Astrocyte (in vitro differentiated cells and primary cell): ENCODE measurements at regions not wholly inside any gene's neighbourhood (a gene's known extent, or its start where the extent isn't known, plus 50 kb on each side); places are given as distances from the start of the nearest gene placed in this dataset.

Experiments used
- DNase-seq: peaks from one replicate; pipeline ENCODE4 v3.0.0-alpha.2; 2010; ENCODE audit warnings: low read depth
- FAIRE-seq: peaks from 2 replicates; lab custom pipeline; 2011; peaks lifted over from hg19 to GRCh38; lab: Jason Lieb, UNC
- H2AFZ ChIP-seq: 2 replicates; pipeline ENCODE4 v1.6.0; 2012; ENCODE audit warnings: low read depth, low read length, inconsistent platforms
- H3K27ac ChIP-seq: 2 replicates; pipeline ENCODE4 v1.5.1; 2011; ENCODE audit warnings: low read depth, low read length, inconsistent platforms
- H3K27me3 ChIP-seq: 2 replicates; pipeline ENCODE4 v1.6.0; 2011; ENCODE audit warnings: low read length, inconsistent platforms; ENCODE audit not compliant: insufficient read depth
- H3K36me3 ChIP-seq: 2 replicates; pipeline ENCODE4 v1.5.1; 2011; ENCODE audit warnings: low read length, inconsistent platforms; ENCODE audit not compliant: insufficient read depth
- H3K4me1 ChIP-seq: 2 replicates; pipeline ENCODE4 v1.5.1; 2011; ENCODE audit warnings: low read length, inconsistent platforms; ENCODE audit not compliant: insufficient read depth
- H3K4me2 ChIP-seq: 2 replicates; pipeline ENCODE4 v1.6.0; 2012; ENCODE audit warnings: low read length, inconsistent platforms
- H3K4me3 ChIP-seq: 2 replicates; pipeline ENCODE4 v1.5.1; 2011; ENCODE audit warnings: low read depth, mild to moderate bottlenecking, low read length, inconsistent platforms; ENCODE audit not compliant: insufficient read depth
- H3K79me2 ChIP-seq: 2 replicates; pipeline ENCODE4 v1.6.0; 2012; ENCODE audit warnings: mild to moderate bottlenecking, low read length, inconsistent platforms; ENCODE audit not compliant: insufficient read depth
- H3K9ac ChIP-seq: 2 replicates; pipeline ENCODE4 v1.6.0; 2012; ENCODE audit warnings: mild to moderate bottlenecking, low read length, inconsistent platforms
- H3K9me3 ChIP-seq: 2 replicates; pipeline ENCODE4 v1.5.1; 2012; ENCODE audit warnings: low read depth, mild to moderate bottlenecking, low read length, inconsistent platforms; ENCODE audit not compliant: insufficient read depth
- H4K20me1 ChIP-seq: 2 replicates; pipeline ENCODE4 v1.6.0; 2012; ENCODE audit warnings: low read length, inconsistent platforms; ENCODE audit not compliant: insufficient read depth
- H3K27ac Mint-ChIP-seq: one replicate; pipeline ENCODE4 v1.8.0; 2021; ENCODE audit warnings: mild to moderate bottlenecking, mixed read lengths; ENCODE audit not compliant: unreplicated experiment
- H3K27me3 Mint-ChIP-seq: one replicate; pipeline ENCODE4 v1.8.0; 2021; ENCODE audit warnings: low read depth, mixed read lengths; ENCODE audit not compliant: unreplicated experiment
- H3K36me3 Mint-ChIP-seq: one replicate; pipeline ENCODE4 v1.8.0; 2021; ENCODE audit warnings: low read depth, mixed read lengths; ENCODE audit not compliant: unreplicated experiment
- H3K4me1 Mint-ChIP-seq: one replicate; pipeline ENCODE4 v1.8.0; 2021; ENCODE audit warnings: low read depth, mixed read lengths; ENCODE audit not compliant: unreplicated experiment
- H3K4me3 Mint-ChIP-seq: one replicate; pipeline ENCODE4 v1.8.0; 2021; ENCODE audit warnings: mild to moderate bottlenecking, moderate library complexity, mixed read lengths; ENCODE audit not compliant: unreplicated experiment
- H3K9me3 Mint-ChIP-seq: one replicate; pipeline ENCODE4 v1.8.0; 2021; ENCODE audit warnings: mild to moderate bottlenecking, mixed read lengths; ENCODE audit not compliant: unreplicated experiment
- CTCF ChIP-seq: IDR thresholded peaks from 2 replicates; pipeline ENCODE4 v1.5.1; 2011; ENCODE audit warnings: low read depth, mild to moderate bottlenecking, inconsistent platforms, low read length, moderate library complexity; ENCODE audit not compliant: insufficient read depth
- EZH2 ChIP-seq: IDR thresholded peaks from 2 replicates; pipeline ENCODE4 v1.6.1; 2012; ENCODE audit warnings: mild to moderate bottlenecking, low read length, inconsistent platforms; ENCODE audit not compliant: insufficient read depth

- H3K27me3 Mint-ChIP-seq: no peaks in the 10 kb centered on the region
- H3K36me3 Mint-ChIP-seq: no peaks in the 10 kb centered on the region
- no peaks in the 10 kb centered on the region for H3K4me1 ChIP-seq
- no peaks in the 10 kb centered on the region for H3K79me2 ChIP-seq
- H3K27me3 ChIP-seq: no peaks in the 10 kb centered on the region
- FAIRE-seq (no peak), DNase-seq (no peak)
- peaks cover 6% of the 10 kb centered on the region for H3K9me3 ChIP-seq
- no peaks in the 10 kb centered on the region for H4K20me1 ChIP-seq
- H3K27ac ChIP-seq: no peak overlapping the region
- H3K4me2 ChIP-seq: no peak overlapping the region
- peaks cover 3% of the 10 kb centered on the region for H3K9me3 Mint-ChIP-seq
- no peaks in the 10 kb centered on the region for H3K36me3 ChIP-seq
- H3K27ac Mint-ChIP-seq: no peak overlapping the region
- H3K4me3 ChIP-seq: no peak overlapping the region
- H3K9ac ChIP-seq: no peak overlapping the region
- H2AFZ ChIP-seq: no peak overlapping the region
- no peak overlapping the region for H3K4me3 Mint-ChIP-seq
- H3K4me1 Mint-ChIP-seq: no peaks in the 10 kb centered on the region
- TF ChIP-seq CTCF: no peak
- TF ChIP-seq EZH2: no peak
Measured at GRCh38 chr18:78319264-78319663, 660.4 kb upstream of the SALL3 start.

- no peaks in the 10 kb centered on the region for H3K36me3 Mint-ChIP-seq
- no peaks in the 10 kb centered on the region for H3K79me2 ChIP-seq
- H3K36me3 ChIP-seq: no peaks in the 10 kb centered on the region
- no peak overlapping the region for H3K9ac ChIP-seq
- H3K4me1 Mint-ChIP-seq: no peaks in the 10 kb centered on the region
- no peak overlapping the region for H3K27ac Mint-ChIP-seq
- TF ChIP-seq CTCF: no peak
- no peak overlapping the region for H2AFZ ChIP-seq
- peaks cover 3% of the 10 kb centered on the region for H3K9me3 Mint-ChIP-seq
- H3K27me3 ChIP-seq: no peaks in the 10 kb centered on the region
- no peak for DNase-seq
- H3K27me3 Mint-ChIP-seq: no peaks in the 10 kb centered on the region
- no peaks in the 10 kb centered on the region for H3K4me1 ChIP-seq
- no peak overlapping the region for H3K27ac ChIP-seq
- H3K9me3 ChIP-seq: peaks cover 7% of the 10 kb centered on the region
- H3K4me2 ChIP-seq: no peak overlapping the region
- no peaks in the 10 kb centered on the region for H4K20me1 ChIP-seq
- no peak for FAIRE-seq
- H3K4me3 ChIP-seq: no peak overlapping the region
- H3K4me3 Mint-ChIP-seq: no peak overlapping the region
Measured at GRCh38 chr18:78319961-78320360, 659.7 kb upstream of the SALL3 start.

GRCh38 chr18:78321402-78321801, 658.2 kb upstream of the SALL3 start:
- no peak overlapping the region for H3K9ac ChIP-seq
- no peak overlapping the region for H3K27ac ChIP-seq
- no peak for DNase-seq
- H3K4me3 ChIP-seq: no peak overlapping the region
- H3K4me2 ChIP-seq: no peak overlapping the region
- H3K27me3 ChIP-seq: no peaks in the 10 kb centered on the region
- H3K4me3 Mint-ChIP-seq: no peak overlapping the region
- no peaks in the 10 kb centered on the region for H3K4me1 ChIP-seq
- H4K20me1 ChIP-seq: no peaks in the 10 kb centered on the region
- H3K79me2 ChIP-seq: no peaks in the 10 kb centered on the region
- H3K9me3 Mint-ChIP-seq: peaks cover 6% of the 10 kb centered on the region
- no peaks in the 10 kb centered on the region for H3K27me3 Mint-ChIP-seq
- no peaks in the 10 kb centered on the region for H3K36me3 ChIP-seq
- no peak for TF ChIP-seq EZH2
- TF ChIP-seq CTCF: no peak
- peaks cover 10% of the 10 kb centered on the region for H3K9me3 ChIP-seq
- no peaks in the 10 kb centered on the region for H3K36me3 Mint-ChIP-seq
- H3K4me1 Mint-ChIP-seq: no peaks in the 10 kb centered on the region
- H2AFZ ChIP-seq: no peak overlapping the region
- H3K27ac Mint-ChIP-seq: no peak overlapping the region
- FAIRE-seq: no peak
